Stimulated activated CD8-positive, alpha-beta memory T cell treated with anti-CD3 and anti-CD28 coated beads, Interleukin-7, amount 100 ng/mL, for 1 hour (primary cell): ENCODE measurements at regions not wholly inside any gene's neighbourhood (a gene's known extent, or its start where the extent isn't known, plus 50 kb on each side); places are given as distances from the start of the nearest gene placed in this dataset.

ENCODE experiments used
- DNase-seq, 2 donors: peaks; one replicate each; pipeline ENCODE4 v3.0.0-alpha.2; 2020; ENCODE audit warnings: low read depth in 2 of 2

DNA sequence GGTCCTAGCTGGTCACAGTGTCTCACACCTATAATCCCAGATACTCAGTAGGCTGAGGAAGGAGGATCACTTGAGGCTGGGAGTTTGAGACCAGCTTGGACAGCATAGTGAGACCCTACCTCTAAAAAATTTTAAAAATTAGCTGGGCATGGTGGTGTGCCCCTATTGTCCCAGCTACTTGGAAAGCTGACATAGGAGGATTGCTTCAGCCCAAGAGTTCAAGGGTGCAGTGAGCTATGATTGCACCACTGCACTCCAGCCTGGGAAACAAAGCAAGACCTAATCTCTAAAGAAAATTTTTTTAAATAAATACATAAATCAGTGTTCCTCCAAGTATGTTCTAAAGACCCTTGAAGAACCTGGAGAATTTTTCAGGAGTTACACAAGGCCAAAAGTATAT is 50.6 kb upstream of the GNAO1 start:
- DNase-seq = no peak

DNA sequence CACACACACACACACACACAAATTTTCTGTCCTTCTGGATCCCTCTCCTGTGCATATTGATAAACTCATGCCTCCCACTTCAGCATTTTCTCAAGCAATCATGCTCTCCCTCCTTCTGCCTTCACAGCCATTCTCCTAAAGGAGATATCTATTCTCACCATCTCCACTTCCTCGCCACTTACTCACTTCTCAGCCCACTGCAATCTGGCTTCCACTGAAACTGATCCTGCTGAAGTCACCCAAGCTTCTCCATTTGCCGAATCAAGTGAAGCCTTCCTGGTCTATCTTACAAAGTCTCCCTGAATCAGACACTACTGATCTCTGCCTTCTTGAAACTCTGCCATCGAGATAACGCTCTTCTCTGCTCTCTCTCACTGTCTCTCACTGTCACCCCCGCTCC is 54.0 kb upstream of the GNAO1 start:
- DNase-seq = no peak

- no peak for DNase-seq
Observed at GRCh38 chr16:56136256-56136655, 55.0 kb upstream of the GNAO1 start.

DNA sequence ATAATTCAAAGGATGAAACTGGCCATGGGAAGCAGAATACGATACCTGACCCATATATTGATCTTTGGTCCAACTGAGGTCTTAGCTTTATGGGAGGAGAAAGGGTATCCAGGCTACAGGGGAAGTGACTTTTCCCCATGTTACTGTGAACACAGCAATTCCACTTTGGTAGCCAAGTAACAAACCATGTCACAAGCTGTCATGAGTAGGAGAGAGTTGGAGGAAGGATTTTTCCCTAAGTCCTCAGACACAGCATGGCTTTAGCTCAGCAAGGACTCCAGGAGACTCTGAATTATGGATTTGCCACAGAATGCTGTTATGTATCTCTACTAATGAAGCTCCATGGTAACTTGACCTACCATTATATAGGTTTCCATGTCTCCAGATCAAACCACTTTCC is 56.5 kb upstream of the GNAO1 start:
- no peak for DNase-seq

DNA sequence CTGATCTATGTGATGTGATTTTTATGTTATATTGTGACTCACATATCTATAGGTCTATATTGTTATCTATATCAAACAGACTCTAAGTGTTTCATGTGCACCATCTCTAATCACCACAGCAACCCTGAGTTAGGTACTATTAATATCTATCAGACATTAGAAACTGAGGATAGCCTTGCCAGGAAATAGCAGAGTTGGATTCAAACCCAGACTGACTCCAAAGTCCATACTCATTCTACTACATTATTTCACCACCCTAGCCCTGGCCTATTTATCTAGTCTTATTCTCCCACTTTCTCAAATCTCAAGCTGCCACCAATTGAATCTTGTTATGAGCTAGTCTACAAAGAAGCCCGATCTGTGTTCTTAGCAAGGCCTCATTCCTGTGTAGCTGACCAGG is 65.4 kb upstream of the GNAO1 start:
- DNase-seq = no peak

DNA sequence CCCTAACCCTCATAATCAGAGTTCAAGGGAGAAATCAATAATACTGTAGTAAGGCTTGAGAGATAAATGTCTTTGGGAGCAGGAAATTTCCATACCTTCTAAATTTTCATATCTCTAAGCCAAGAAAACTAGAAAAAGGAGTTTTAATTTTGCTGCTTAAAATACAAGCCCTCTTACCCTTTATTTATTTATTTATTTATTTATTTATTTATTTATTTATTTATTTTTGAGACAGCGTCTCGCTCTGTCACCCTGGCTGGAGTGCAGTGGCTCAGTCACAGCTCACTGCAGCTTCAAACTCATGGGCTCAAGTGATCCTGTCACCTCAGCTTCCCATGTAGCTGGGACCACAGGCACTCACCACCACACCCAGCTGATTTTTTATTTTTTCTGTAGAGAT is 69.0 kb upstream of the GNAO1 start:
- no peak for DNase-seq

DNA sequence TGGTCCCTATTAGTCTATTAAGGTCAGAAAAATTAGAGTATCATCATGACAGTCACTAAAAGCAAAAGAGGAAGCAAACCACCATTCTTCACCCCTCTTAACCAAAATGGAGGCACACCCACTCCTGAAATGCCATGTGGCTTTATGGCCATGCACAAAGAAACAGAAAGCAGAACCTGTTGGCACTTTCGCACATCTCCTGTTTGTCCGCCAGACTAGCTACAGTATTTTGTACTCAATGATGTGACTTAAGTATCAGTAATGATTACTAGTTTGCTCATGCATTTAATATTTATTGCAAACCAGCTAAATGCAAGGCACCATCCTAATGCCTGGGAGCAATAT is 70.2 kb upstream of the GNAO1 start:
- DNase-seq = no peak

DNA sequence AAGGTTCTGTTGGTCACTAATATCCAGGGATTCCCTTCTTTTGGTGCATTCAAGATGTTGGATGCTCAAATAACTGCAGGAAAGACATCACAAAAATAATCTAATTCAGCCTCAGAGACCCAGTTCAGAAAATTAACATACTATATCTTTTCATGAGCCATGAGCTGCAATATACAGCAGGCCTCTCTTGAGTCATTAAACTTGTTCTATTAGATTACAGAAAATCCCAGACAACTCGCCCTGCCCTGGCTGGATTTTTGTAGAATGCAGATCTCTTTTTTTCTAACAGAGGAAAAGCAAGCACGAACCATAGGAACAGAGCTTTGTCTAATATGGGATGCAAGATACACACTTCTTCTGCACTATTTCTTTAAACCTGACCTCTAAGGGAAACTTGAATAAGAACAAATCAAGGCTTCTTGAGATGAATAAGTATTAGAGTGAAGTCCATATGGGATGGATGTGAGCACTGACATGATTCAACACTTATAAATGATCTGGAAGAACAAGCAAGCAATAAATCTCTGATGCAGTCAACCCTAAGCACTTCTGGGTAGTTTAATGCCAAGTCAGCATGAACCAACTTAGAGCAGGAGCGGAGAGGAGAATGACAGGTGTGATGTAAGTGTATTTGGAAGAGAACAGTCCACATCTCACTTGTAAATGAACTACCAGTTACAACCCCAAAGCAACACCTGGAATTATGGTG is 70.7 kb upstream of the GNAO1 start:
- no peak for DNase-seq

DNA sequence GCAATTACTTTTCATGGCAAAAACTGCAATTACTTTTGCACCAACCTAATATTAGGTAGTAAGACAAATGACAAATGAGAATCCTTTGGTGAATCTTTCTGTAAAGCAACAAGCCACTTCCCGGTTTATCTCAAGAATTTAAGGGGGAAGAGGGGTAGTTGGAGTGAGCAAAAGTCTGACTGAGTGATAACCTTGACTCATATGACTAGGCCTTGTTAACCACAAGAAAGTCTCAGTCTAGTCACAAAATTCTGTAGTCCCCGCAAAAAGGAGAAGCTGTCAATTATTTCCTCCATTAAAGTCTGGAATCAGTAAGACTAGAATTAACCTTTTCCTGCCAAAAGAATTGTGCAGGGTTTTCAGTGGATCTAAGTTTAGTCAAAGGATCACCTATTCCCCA is 72.2 kb upstream of the GNAO1 start:
- DNase-seq = no peak

- DNase-seq = no peak
Observed at GRCh38 chr16:56116577-56116964, 74.7 kb upstream of the GNAO1 start.

GRCh38 chr16:56115817-56116576 is 75.3 kb upstream of the GNAO1 start:
- DNase-seq = no peak

DNA sequence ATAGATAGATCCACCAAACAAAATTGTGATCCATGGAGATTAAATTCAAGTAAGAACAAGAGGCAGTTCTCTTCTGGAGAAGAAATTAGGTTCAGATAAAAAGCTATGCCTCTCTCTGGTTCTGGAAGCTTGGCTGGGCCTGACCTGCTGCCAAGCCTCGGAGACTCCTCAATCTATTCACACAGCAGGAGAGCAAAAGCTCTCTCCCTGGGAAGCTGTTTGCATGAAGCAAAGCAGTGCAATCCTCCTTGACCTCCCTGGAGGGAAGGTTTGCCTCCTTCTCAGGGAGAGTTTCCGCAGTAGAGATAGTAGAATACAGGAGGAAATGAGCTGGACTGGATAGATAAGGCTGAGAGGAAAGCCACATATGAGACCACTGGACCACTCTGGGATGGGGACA is 78.1 kb upstream of the GNAO1 start:
- DNase-seq = no peak

DNA sequence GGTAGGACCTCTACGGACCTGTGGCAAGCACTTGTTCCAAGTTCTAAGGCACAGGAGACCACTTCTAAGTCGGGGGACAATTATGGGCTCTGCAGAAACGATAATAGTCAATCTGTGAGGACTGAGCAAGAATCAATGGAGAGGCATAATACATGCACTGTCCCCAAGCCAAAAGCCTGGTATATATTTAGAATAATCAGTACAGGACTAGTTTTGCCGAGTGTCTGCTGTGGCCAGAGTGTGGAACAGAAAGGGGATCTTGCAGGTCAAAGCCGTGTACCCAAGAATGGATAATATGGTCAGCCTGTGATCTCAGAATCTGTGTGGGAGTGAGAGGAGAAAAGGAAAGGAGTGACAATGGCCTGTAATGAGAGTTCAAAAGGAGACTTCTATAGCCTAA is 80.2 kb upstream of the GNAO1 start:
- no peak for DNase-seq

DNA sequence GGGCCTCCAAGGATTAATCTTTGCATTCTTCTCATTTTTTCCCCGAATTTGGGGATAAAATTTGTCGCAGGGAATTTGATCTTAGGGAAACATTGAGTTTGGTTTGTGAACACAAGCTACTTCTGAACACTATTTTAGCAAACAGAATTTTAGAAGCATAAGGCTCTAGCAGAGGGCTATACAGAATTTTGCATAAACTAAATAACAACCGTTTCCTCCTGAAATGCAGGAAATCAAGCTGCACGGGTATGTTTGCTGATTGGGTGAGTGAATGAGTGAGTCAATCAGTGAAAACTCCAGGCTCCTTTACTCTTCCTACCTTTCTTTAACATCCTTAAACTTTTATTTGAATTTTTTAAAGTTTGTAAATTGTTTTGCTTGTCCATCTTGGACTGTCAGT is 81.3 kb upstream of the GNAO1 start:
- DNase-seq = no peak

DNA sequence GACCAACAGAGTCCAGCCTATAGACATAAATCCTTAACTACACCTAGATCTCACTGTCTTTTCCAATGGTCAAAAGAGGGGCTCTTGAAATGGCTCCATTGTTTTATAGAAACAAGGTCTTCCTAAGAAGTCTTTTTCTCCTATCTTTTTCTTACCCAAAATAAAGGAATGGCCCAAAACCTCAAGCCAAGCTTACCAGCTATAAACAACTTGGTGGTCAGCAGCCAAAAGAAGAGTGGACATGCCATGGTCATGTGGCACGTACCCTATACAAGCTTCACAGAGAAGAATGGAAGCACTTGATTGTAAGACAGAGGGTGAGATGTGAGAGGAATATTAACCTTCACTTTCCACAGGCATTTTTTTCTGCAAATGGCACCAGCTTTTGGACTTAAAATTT is 82.1 kb upstream of the GNAO1 start:
- no peak for DNase-seq

GRCh38 chr16:56108724-56109123 is 82.6 kb upstream of the GNAO1 start:
- DNase-seq = no peak

GRCh38 chr16:56108056-56108471 is 83.2 kb upstream of the GNAO1 start:
- no peak for DNase-seq

- DNase-seq = no peak
Observed at GRCh38 chr16:56106527-56106926, 84.8 kb upstream of the GNAO1 start.

DNA sequence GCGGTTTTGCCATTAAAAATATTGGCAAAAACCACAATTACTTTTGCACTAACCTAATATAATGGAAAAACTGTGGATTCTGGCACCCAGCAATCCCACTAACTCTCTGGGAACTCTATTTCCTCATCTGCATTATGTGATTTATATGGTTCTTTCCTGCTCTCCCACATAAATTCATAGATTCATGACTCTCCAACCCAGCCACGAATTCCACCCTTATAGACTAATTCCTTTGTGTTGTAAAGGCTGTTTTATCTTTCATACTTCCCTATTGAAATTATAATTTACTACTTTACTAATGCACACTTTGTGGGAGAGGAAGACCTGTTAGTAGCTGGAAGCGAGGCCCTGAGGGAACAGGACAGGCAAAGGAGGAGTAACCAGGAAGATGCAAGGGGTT is 88.4 kb upstream of the GNAO1 start:
- no peak for DNase-seq

- no peak for DNase-seq
Observed at GRCh38 chr16:56102183-56102686, 89.1 kb upstream of the GNAO1 start.

- no peak for DNase-seq
Observed at GRCh38 chr16:56101480-56101879, 89.8 kb upstream of the GNAO1 start.

GRCh38 chr16:56097306-56097705 is 94.0 kb upstream of the GNAO1 start:
- DNase-seq = no peak

GRCh38 chr16:56094231-56094630 is 97.1 kb upstream of the GNAO1 start:
- no peak for DNase-seq

DNA sequence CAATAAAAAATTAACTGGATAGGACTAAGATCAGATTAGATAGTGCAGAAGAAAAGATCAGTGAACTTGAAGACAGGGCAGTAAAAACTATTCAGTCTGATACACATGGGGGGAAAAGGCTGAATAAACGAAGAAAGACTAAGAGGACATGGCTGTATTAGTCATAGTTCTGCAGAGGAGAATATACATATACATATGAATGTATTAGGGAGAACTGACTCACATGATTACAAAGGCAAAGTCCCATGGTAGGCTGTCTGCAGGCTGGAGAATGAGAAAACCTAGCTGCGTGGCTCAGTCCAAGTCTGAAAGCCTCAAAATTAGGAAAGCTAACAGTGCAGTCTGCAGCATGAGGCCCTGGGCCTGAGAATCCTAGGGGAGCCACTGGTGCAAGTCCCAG is 98.2 kb upstream of the GNAO1 start:
- DNase-seq = no peak
